ENCODE measurements at regions not wholly inside any gene's neighbourhood (a gene's known extent, or its start where the extent isn't known, plus 50 kb on each side); places are given as distances from the start of the nearest gene placed in this dataset.
"Not testable (repeated sequence)": the region's sequence is repeated elsewhere in the genome, so short reads cannot be mapped to it uniquely, and the experiment has no call there.

- not testable (repeated sequence) for DNase-seq
Measured at GRCh38 chr10:45902324-45902723, 55.0 kb upstream of the AGAP4 start.

- DNase-seq, result not testable (repeated sequence)
Measured at GRCh38 chr10:45903614-45904013, 56.3 kb upstream of the AGAP4 start.

- not testable (repeated sequence) for DNase-seq
Measured at GRCh38 chr10:45904070-45904469, 56.8 kb upstream of the AGAP4 start.

GRCh38 chr10:45913205-45913604 lies 59.1 kb upstream of the TIMM23 start:
- not testable (repeated sequence) for DNase-seq

- not testable (repeated sequence) for DNase-seq
Measured at GRCh38 chr10:45914740-45915139, 57.5 kb upstream of the TIMM23 start.

- DNase-seq, result not testable (repeated sequence)
Measured at GRCh38 chr10:45915617-45916016, 56.7 kb upstream of the TIMM23 start.

GRCh38 chr10:45920876-45921275 lies 51.4 kb upstream of the TIMM23 start:
- DNase-seq, result peak; percentile 41 to 50

Measured in erythroblast (primary cell).